C1 segment of cervical spinal cord (tissue), 14 donors: ENCODE measurements at regions not wholly inside any gene's neighbourhood (a gene's known extent, or its start where the extent isn't known, plus 50 kb on each side); places are given as distances from the start of the nearest gene placed in this dataset.
"Not testable (repeated sequence)": the region's sequence is repeated elsewhere in the genome, so short reads cannot be mapped to it uniquely, and the experiment has no call there.

ENCODE experiments used
- DNase-seq, 14 donors: peaks; one replicate each; lab custom pipeline; 2025; lab: John Stamatoyannopoulos, UW

DNA sequence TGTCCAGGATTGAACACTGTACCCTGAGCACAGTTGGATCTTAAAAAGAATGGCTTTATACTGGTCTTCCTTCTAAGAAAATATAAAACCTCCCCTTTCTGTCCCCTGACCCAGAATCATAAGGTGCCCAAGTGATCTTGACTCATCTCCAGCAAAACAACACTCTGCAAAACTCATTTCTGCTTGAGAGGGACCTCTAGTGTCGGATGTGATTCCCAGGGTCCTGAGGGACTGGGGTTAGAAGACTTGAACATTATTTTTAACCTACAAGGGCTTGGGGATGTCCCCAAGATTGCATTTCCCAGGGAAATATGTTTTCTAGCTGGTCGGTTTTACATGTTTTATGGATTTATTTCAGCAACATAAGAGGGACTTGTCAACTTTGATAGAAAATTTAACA lies 1318.5 kb upstream of the CELF4 start:
- DNase-seq: no peak

- no peak for DNase-seq
Observed at GRCh38 chr18:38883111-38883510, 1317.5 kb upstream of the CELF4 start.

DNA sequence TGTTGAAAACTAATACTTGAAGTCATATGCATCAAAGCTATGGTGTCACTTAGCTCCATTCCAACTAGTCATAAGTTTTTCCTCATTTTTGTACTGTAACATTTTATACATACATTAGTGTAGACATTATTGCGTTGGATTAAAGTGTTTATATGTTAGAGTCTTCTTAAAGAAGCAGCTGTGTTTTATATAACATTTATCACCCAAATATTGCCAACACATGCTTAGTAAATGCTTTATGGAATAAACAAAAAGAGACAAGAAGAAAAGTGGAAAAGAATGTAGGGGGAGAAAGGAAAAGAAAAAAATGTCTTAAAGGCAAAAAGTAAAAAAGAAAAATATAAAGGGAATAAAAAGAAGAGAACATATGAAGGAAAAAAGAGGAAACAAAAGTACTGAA lies 1314.3 kb upstream of the CELF4 start:
- DNase-seq: no peak

- DNase-seq: no peak
Observed at GRCh38 chr18:38872342-38872741, 1306.7 kb upstream of the CELF4 start.

GRCh38 chr18:38868757-38869156 lies 1303.2 kb upstream of the CELF4 start:
- DNase-seq: no peak

GRCh38 chr18:38867680-38868079 lies 1302.1 kb upstream of the CELF4 start:
- no peak for DNase-seq

DNA sequence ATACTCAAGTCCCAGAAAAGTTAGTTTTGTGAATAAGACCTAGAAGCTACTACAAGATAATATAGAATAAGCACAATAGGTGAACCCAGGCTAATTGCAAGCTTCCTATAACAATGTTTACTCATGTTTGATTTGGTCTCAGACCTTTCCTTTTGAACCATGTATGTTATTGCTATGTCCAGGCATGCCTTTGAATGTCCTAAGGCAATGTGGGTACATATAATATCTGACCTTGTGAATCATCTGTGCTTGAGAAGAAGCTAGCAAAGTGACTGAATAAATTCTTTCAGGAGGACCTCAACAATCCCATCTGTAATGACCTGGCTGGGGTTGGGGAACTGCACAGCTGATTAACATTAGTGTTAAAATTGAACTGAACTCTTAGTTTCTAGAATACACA lies 1285.9 kb upstream of the CELF4 start:
- DNase-seq: no peak

- DNase-seq: no peak
Observed at GRCh38 chr18:38847326-38847725, 1281.7 kb upstream of the CELF4 start.

- DNase-seq: no peak
Observed at GRCh38 chr18:38843291-38843690, 1277.7 kb upstream of the CELF4 start.

GRCh38 chr18:38826247-38826646 lies 1260.6 kb upstream of the CELF4 start:
- DNase-seq: no peak

DNA sequence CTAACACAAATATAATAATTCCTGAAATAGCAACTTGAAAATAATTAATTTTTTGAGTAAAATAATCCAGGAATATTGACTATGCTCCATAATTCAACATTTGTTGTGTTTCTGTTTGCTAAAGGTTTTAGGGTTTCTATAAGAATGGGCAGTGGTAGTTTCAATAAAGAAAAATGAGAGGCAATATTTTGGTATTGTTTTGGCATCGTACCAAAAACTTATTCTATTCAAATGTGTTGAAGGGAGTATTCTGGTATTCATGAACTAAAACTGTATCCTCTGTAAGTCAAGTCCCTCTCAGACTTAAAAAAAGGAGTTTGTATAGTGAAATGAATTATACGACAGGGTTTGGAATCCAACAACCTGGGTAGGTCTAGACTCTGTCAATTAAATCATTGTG lies 1245.6 kb upstream of the CELF4 start:
- DNase-seq: no peak

DNA sequence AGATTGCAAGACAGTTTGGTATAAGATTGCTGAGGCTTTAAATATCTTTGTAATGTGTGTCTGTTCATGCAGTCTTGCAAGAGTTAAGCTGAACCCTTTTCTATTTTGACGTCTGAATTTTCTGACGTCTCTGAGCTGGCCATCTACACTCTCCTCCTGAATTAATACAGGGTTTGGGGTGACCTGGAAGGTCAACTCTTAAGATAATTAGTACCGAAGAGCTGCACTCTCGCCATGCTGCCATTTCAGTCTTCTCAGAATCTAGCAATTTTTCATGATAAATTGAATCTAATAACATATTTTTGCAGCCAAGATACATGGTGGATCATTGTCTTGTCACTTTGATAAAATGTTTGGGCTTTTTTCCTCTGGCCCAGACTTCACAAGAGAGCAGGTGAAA lies 1245.2 kb upstream of the CELF4 start:
- no peak for DNase-seq

DNA sequence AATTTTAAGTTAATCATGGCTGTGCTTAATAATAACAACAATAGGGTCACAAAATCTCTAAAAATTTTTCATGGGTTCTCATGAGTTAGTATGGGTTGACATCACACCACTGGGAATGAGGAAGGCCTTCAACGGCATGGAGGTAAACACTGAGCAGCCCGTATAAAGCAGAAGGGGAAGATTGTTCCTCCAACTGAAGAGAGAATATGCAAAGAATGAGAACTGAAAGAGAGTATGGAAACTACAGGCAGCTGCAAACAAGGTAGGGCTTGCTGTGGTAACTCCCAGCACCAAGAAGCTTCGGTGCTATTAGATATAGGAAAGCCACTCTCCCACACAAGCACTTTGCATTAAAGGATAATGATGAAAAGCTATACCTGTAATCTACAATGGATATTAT lies 1242.3 kb upstream of the CELF4 start:
- DNase-seq: no peak

- no peak for DNase-seq
Observed at GRCh38 chr18:38805256-38805655, 1239.7 kb upstream of the CELF4 start.

- no peak for DNase-seq
Observed at GRCh38 chr18:38801640-38802039, 1236.0 kb upstream of the CELF4 start.

DNA sequence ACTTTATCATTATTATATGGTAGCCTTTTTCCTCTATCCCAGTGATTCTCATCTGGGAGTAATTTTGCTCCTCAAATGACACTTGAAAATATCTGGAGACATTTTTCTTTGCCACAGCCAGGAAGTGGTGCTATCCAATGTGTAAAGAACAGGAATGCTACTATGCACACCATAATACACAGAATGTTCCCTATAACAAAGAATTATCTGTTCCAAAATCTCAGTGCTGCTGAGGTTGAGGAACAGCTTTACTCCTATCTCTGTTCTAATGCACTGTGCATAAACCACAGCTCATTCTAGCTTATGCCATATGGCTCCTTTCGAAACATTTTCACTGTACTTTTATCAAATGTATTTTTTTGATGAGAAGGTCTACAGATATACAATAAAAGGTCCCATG lies 1231.2 kb upstream of the CELF4 start:
- no peak for DNase-seq

GRCh38 chr18:38792731-38793130 lies 1227.1 kb upstream of the CELF4 start:
- DNase-seq: no peak

- DNase-seq: no peak
Observed at GRCh38 chr18:38790786-38791185, 1225.2 kb upstream of the CELF4 start.

DNA sequence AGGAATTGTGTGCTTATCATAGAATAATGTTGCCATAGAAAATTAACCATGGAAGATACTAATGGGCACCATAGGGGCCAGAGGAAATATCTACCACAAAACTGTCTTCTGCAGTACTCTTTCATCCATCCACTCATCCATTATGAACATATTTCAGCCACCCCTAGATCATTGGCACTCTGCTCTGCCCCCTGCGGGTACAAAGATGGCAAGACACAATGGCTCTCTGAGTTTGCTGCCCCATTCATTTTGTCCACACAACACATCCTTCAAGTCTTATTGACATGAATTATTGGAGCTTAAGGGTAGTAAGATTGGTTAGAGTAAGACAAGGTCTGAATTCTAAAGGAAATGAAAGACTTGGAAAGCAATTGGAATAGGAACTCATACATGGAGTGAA lies 1224.7 kb upstream of the CELF4 start:
- no peak for DNase-seq

DNA sequence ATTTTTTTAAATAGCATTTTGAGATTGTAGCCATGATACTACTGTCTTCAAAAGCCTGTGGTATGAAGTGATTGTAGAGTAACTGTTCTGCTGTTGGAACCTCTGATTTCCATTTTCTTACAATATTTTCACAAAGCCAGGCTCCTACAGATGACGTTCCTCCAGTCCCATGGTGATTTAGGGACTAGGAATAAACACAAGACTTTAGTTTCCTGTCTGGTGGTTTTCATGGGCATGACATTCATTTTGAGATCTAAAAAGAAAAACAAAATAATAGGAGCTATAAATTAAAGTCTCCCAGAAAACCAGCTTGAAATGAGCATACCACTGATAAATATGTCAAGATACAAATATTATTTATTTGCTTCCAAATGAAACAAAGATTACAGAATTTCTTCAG lies 1223.5 kb upstream of the CELF4 start:
- DNase-seq: no peak

DNA sequence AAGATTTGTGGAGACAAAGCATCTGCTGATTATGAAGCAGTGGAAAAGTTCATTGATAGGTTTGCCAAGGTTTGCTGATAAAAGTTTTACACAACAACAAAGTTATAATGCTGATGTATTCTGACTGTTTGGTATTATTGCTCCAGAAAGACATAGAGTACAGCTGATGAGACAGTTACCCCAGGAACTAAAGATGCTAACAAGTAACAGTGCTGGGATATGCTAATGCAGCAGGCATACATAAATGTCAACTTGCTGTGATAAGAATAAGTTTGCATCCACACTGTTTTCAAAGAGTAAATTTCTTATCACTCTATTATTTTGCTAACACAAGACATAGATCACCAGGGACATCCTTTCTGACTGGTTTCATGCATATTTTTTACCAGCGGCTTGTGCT lies 1221.3 kb upstream of the CELF4 start:
- DNase-seq: no peak

GRCh38 chr18:38771620-38772019 lies 1206.0 kb upstream of the CELF4 start:
- not testable (repeated sequence) for DNase-seq

DNA sequence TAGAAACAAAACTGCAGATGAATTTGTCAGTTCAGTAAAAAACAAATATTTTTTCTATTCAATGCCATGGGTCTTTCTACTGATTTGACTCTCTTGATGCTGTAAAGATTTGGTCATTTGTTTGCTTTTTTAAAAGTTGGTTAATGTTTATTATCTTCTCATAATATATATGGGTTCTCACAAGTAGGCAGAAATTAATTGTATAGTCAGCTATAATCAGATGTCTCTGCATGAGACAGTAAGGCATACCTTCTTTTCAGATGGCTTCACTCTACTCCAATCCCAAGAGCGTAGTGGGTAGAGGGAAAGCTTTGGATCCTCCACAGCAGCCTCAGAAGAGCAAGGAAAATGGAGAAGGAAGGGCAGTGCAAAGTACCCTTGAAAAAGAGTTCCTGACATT lies 1202.9 kb upstream of the CELF4 start:
- no peak for DNase-seq

GRCh38 chr18:38759457-38759856 lies 1193.9 kb upstream of the CELF4 start:
- DNase-seq: no peak

DNA sequence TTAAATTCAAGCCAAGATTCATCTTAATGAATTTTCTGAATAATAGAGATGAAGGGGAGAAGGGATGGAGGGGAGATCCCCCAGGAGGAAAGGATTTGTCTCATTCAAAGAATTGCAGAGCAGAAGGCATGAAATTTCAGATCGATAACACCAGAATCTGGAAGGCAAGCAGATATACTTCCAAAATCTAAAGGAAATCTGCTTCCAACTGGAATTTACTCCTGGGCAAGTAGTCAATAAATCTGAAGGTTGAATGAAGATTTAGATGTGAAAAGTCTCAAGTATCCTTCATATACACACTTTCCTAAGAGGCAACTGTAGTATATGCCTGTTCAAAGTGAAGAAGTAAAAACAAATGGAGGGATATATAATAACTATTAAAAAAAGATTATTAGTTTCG lies 1190.8 kb upstream of the CELF4 start:
- DNase-seq: no peak
